ENCODE measurements at regions not wholly inside any gene's neighbourhood (a gene's known extent, or its start where the extent isn't known, plus 50 kb on each side); places are given as distances from the start of the nearest gene placed in this dataset.

- H3K4me3 ChIP-seq (ENCODE audit: low read length), result no peak overlapping the region
- Mint-ChIP-seq H3K27me3 (peaks cover 23% of the 10 kb centered on the region), H3K36me3 (ENCODE audit: low read depth) (no peaks in the 10 kb centered on the region), H3K4me1 (ENCODE audit: low read depth) (no peaks in the 10 kb centered on the region), H3K27ac (no peak overlapping the region), H3K4me3 (no peak overlapping the region), H3K9me3 (no peaks in the 10 kb centered on the region)
- no peak for ATAC-seq (ENCODE audit: poor library complexity)
- ChIA-PET POLR2A (no interaction called here), CTCF (no interaction called here)
- no peaks in the 10 kb centered on the region for H3K9me3 ChIP-seq (ENCODE audit: control insufficient read depth in 1 of 2, insufficient read depth in 1 of 2, low read length in 2 of 2)
- no peak overlapping the region for H3K27ac ChIP-seq (ENCODE audit: low read depth in 1 of 2, low read length in 2 of 2)
- peaks cover 4 to 5% of the 10 kb centered on the region in 2 experiments for H3K27me3 ChIP-seq (ENCODE audit: control insufficient read depth in 1 of 2, insufficient read depth in 2 of 2, low read length in 2 of 2)
- DNase-seq, result no peak
- H3K4me1 ChIP-seq (ENCODE audit: insufficient read depth, low read length), result no peaks in the 10 kb centered on the region
- intact Hi-C loops (cut with DNase I, micrococcal nuclease), result no loop called here
- H3K36me3 ChIP-seq (ENCODE audit: insufficient read depth, low read length), result no peaks in the 10 kb centered on the region
- TF ChIP-seq CTCF (IDR thresholded peaks at IDR 0.05), result no peak
These were observed 114.5 kb downstream of the COPRS start for GRCh38 chr17:31744511-31744951.

- no peaks in the 10 kb centered on the region for H3K4me1 Mint-ChIP-seq (ENCODE audit: low read depth)
- no peak for DNase-seq
- Histone ChIP-seq H3K4me1 (ENCODE audit: insufficient read depth, low read length) (no peaks in the 10 kb centered on the region), H3K4me3 (ENCODE audit: low read length) (no peak overlapping the region), H3K27me3 (ENCODE audit: control insufficient read depth in 1 of 2, insufficient read depth in 2 of 2, low read length in 2 of 2) (peaks cover 4 to 5% of the 10 kb centered on the region in 2 experiments), H3K36me3 (ENCODE audit: insufficient read depth, low read length) (no peaks in the 10 kb centered on the region), H3K9me3 (ENCODE audit: control insufficient read depth in 1 of 2, insufficient read depth in 1 of 2, low read length in 2 of 2) (no peaks in the 10 kb centered on the region), H3K27ac (ENCODE audit: low read depth in 1 of 2, low read length in 2 of 2) (no peak overlapping the region)
- ATAC-seq (ENCODE audit: poor library complexity), result no peak
- H3K27ac Mint-ChIP-seq, result no peak overlapping the region
- H3K36me3 Mint-ChIP-seq (ENCODE audit: low read depth), result no peaks in the 10 kb centered on the region
- ChIA-PET CTCF (no interaction called here), POLR2A (no interaction called here)
- no peak overlapping the region for H3K4me3 Mint-ChIP-seq
- no peaks in the 10 kb centered on the region for H3K9me3 Mint-ChIP-seq
- no peak for TF ChIP-seq CTCF (IDR thresholded peaks at IDR 0.05)
- intact Hi-C loops (cut with DNase I, micrococcal nuclease), result no loop called here
- peaks cover 29% of the 10 kb centered on the region for H3K27me3 Mint-ChIP-seq
These were observed 115.2 kb downstream of the COPRS start for GRCh38 chr17:31743797-31744196.

GRCh38 chr17:31741371-31741770, 117.7 kb downstream of the COPRS start:
- CTCF ChIA-PET, result no interaction called here
- H3K4me3 Mint-ChIP-seq, result no peak overlapping the region
- H3K27me3 Mint-ChIP-seq, result peaks cover 29% of the 10 kb centered on the region
- no peak overlapping the region for H3K27ac Mint-ChIP-seq
- no peak overlapping the region for H3K27ac ChIP-seq (ENCODE audit: low read depth in 1 of 2, low read length in 2 of 2)
- no peaks in the 10 kb centered on the region for H3K9me3 Mint-ChIP-seq
- H3K36me3 ChIP-seq (ENCODE audit: insufficient read depth, low read length), result no peaks in the 10 kb centered on the region
- H3K4me1 Mint-ChIP-seq (ENCODE audit: low read depth), result no peaks in the 10 kb centered on the region
- ATAC-seq (ENCODE audit: poor library complexity), result no peak
- no peak for TF ChIP-seq CTCF (IDR thresholded peaks at IDR 0.05)
- no peaks in the 10 kb centered on the region for H3K9me3 ChIP-seq (ENCODE audit: control insufficient read depth in 1 of 2, insufficient read depth in 1 of 2, low read length in 2 of 2)
- intact Hi-C loops (cut with DNase I, micrococcal nuclease), result no loop called here
- no peak for DNase-seq
- H3K36me3 Mint-ChIP-seq (ENCODE audit: low read depth), result no peaks in the 10 kb centered on the region
- no peak overlapping the region for H3K4me3 ChIP-seq (ENCODE audit: low read length)
- POLR2A ChIA-PET, result no interaction called here
- peaks cover 4 to 7% of the 10 kb centered on the region in 2 experiments for H3K27me3 ChIP-seq (ENCODE audit: control insufficient read depth in 1 of 2, insufficient read depth in 2 of 2, low read length in 2 of 2)
- H3K4me1 ChIP-seq (ENCODE audit: insufficient read depth, low read length), result no peaks in the 10 kb centered on the region

All from CD4-positive, alpha-beta T cell (primary cell).